HG03571 (cell line): ENCODE measurements at regions not wholly inside any gene's neighbourhood (a gene's known extent, or its start where the extent isn't known, plus 50 kb on each side); places are given as distances from the start of the nearest gene placed in this dataset.

ENCODE experiments used
- ATAC-seq: cut with Tn5 transposase; IDR thresholded peaks from one replicate; pipeline ENCODE4 v1.9.1; 2021; ENCODE audit not compliant: unreplicated experiment

- no peak for ATAC-seq
Observed at GRCh38 chr5:40292006-40292405, 387.7 kb upstream of the PTGER4 start.

- ATAC-seq, result no peak
Observed at GRCh38 chr5:40291338-40291737, 388.4 kb upstream of the PTGER4 start.

GRCh38 chr5:40288800-40289485 is 390.8 kb upstream of the PTGER4 start:
- no peak for ATAC-seq

- no peak for ATAC-seq
Observed at GRCh38 chr5:40284863-40285262, 394.9 kb upstream of the PTGER4 start.

- ATAC-seq, result no peak
Observed at GRCh38 chr5:40278881-40279280, 400.8 kb upstream of the PTGER4 start.

GRCh38 chr5:40277161-40277906 is 402.4 kb upstream of the PTGER4 start:
- ATAC-seq, result no peak

GRCh38 chr5:40276426-40277102 is 403.2 kb upstream of the PTGER4 start:
- ATAC-seq, result no peak

GRCh38 chr5:40274568-40274967 is 405.1 kb upstream of the PTGER4 start:
- ATAC-seq, result no peak

GRCh38 chr5:40273936-40274335 is 405.8 kb upstream of the PTGER4 start:
- no peak for ATAC-seq

GRCh38 chr5:40271476-40271875 is 408.2 kb upstream of the PTGER4 start:
- no peak for ATAC-seq

- no peak for ATAC-seq
Observed at GRCh38 chr5:40270274-40270845, 409.4 kb upstream of the PTGER4 start.

GRCh38 chr5:40268088-40268487 is 411.6 kb upstream of the PTGER4 start:
- ATAC-seq, result no peak

- ATAC-seq, result no peak
Observed at GRCh38 chr5:40266952-40267351, 412.8 kb upstream of the PTGER4 start.

GRCh38 chr5:40261984-40262383 is 417.7 kb upstream of the PTGER4 start:
- no peak for ATAC-seq

GRCh38 chr5:40260361-40260760 is 419.4 kb upstream of the PTGER4 start:
- no peak for ATAC-seq

GRCh38 chr5:40258222-40258621 is 421.5 kb upstream of the PTGER4 start:
- no peak for ATAC-seq

GRCh38 chr5:40240671-40241070 is 439.0 kb upstream of the PTGER4 start:
- no peak for ATAC-seq

- ATAC-seq, result no peak
Observed at GRCh38 chr5:40240111-40240510, 439.6 kb upstream of the PTGER4 start.

- ATAC-seq, result no peak
Observed at GRCh38 chr5:40238066-40238745, 441.5 kb upstream of the PTGER4 start.

- no peak for ATAC-seq
Observed at GRCh38 chr5:40235471-40236400, 444.0 kb upstream of the PTGER4 start.
